ENCODE measurements at regions not wholly inside any gene's neighbourhood (a gene's known extent, or its start where the extent isn't known, plus 50 kb on each side); places are given as distances from the start of the nearest gene placed in this dataset.
"Not testable (repeated sequence)": the region's sequence is repeated elsewhere in the genome, so short reads cannot be mapped to it uniquely, and the experiment has no call there.

- H4K20me1 ChIP-seq (ENCODE audit: insufficient read depth); H3K4me1 ChIP-seq (ENCODE audit: control insufficient read depth in 1 of 2, insufficient read depth in 2 of 2, low read depth in 1 of 2, low read length in 1 of 2); CTCF ChIA-PET; H3K9me2 ChIP-seq; H3K9me3 ChIP-seq; H3K27me3 ChIP-seq (ENCODE audit: insufficient read depth); H3K4me2 ChIP-seq; H3K79me2 ChIP-seq (ENCODE audit: insufficient read depth); H3K27ac ChIP-seq (ENCODE audit: low read depth in 2 of 2, low read length in 1 of 2); H3K36me3 ChIP-seq (replicated peaks in 1 of 2; ENCODE audit: control insufficient read depth in 1 of 2, insufficient read depth in 2 of 2, low read length in 1 of 2); DNase-seq; H3F3A ChIP-seq (replicated peaks; ENCODE audit: insufficient read depth); POLR2A ChIA-PET; H3K9ac ChIP-seq; H2AFZ ChIP-seq (ENCODE audit: low read depth); H3K4me3 ChIP-seq (ENCODE audit: low read depth in 2 of 2, low read length in 1 of 2): not testable (repeated sequence)
- WGBS (ENCODE audit: low lambda C conversion rate), result 0% methylated on average over 2 of the region's 3 CpGs
Measured at GRCh38 chr11:39620309-39620708, 1839.1 kb downstream of the LRRC4C start.

- POLR2A ChIA-PET, result no interaction called here
- Histone ChIP-seq H3K9me3 (no peaks in the 10 kb centered on the region), H3K4me2 (no peak overlapping the region), H3F3A (replicated peaks; ENCODE audit: insufficient read depth) (no peaks in the 10 kb centered on the region), H3K9ac (no peak overlapping the region), H2AFZ (ENCODE audit: low read depth) (no peak overlapping the region), H4K20me1 (ENCODE audit: insufficient read depth) (no peaks in the 10 kb centered on the region), H3K79me2 (ENCODE audit: insufficient read depth) (no peaks in the 10 kb centered on the region), H3K9me2 (no peaks in the 10 kb centered on the region), H3K36me3 (replicated peaks in 1 of 2; ENCODE audit: control insufficient read depth in 1 of 2, insufficient read depth in 2 of 2, low read length in 1 of 2) (no peaks in the 10 kb centered on the region), H3K27ac (ENCODE audit: low read depth in 2 of 2, low read length in 1 of 2) (no peak overlapping the region), H3K4me1 (ENCODE audit: control insufficient read depth in 1 of 2, insufficient read depth in 2 of 2, low read depth in 1 of 2, low read length in 1 of 2) (no peaks in the 10 kb centered on the region; a peak in 1 of 4 replicates), H3K4me3 (ENCODE audit: low read depth in 2 of 2, low read length in 1 of 2) (no peak overlapping the region), H3K27me3 (ENCODE audit: insufficient read depth) (no peaks in the 10 kb centered on the region)
- CTCF ChIA-PET, result no interaction called here
- DNase-seq, result no peak
- 2% methylated on average over 2 of the region's 2 CpGs for WGBS (ENCODE audit: low lambda C conversion rate)
- TF ChIP-seq, protein P1, sequence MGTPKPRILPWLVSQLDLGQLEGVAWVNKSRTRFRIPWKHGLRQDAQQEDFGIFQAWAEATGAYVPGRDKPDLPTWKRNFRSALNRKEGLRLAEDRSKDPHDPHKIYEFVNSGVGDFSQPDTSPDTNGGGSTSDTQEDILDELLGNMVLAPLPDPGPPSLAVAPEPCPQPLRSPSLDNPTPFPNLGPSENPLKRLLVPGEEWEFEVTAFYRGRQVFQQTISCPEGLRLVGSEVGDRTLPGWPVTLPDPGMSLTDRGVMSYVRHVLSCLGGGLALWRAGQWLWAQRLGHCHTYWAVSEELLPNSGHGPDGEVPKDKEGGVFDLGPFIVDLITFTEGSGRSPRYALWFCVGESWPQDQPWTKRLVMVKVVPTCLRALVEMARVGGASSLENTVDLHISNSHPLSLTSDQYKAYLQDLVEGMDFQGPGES (IDR thresholded peaks at IDR 0.05; ENCODE audit: low read depth, low read length), result no peak
- TF ChIP-seq FOSL2 (IDR thresholded peaks at IDR 0.05; ENCODE audit: borderline replicate concordance, low read depth) (no peak), TEAD4 (IDR thresholded peaks at IDR 0.05; ENCODE audit: borderline replicate concordance, insufficient read depth) (no peak)
Measured at GRCh38 chr11:39617971-39618370, 1841.5 kb downstream of the LRRC4C start.

DNA sequence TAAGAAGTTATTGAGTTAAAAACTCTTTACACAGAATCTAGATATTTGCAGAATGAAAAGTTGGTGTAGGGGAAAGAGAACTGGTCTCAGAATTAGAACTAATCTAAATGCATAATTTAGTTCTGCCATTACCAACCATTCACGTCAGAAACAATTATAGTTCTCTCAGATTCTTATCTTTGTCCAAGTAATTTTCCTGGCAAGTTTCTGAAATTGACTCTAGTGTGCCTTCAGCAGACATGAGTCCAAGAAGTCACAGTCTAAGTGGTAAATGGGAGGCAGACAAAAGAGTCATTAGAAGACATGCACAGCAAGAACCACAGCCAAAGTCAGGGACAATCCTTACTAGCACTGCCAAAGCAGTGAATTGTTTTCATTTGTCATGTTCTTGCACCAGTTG lies 1870.1 kb downstream of the LRRC4C start:
- H3K9me3 ChIP-seq, result peaks cover 3% of the 10 kb centered on the region; the same call in 1 of the 2 replicates
- no peaks in the 10 kb centered on the region; a peak in 1 of 4 replicates for H3K4me1 ChIP-seq (ENCODE audit: control insufficient read depth in 1 of 2, insufficient read depth in 2 of 2, low read depth in 1 of 2, low read length in 1 of 2)
- no peaks in the 10 kb centered on the region for H3K36me3 ChIP-seq (replicated peaks in 1 of 2; ENCODE audit: control insufficient read depth in 1 of 2, insufficient read depth in 2 of 2, low read length in 1 of 2)
- no peaks in the 10 kb centered on the region for H4K20me1 ChIP-seq (ENCODE audit: insufficient read depth)
- CTCF ChIA-PET, result no interaction called here
- H3F3A ChIP-seq (replicated peaks; ENCODE audit: insufficient read depth), result no peaks in the 10 kb centered on the region
- H2AFZ ChIP-seq (ENCODE audit: low read depth), result no peak overlapping the region
- DNase-seq, result no peak
- no peak overlapping the region for H3K27ac ChIP-seq (ENCODE audit: low read depth in 2 of 2, low read length in 1 of 2)
- WGBS (ENCODE audit: low lambda C conversion rate), result 3% methylated on average over 1 of the region's 1 CpG
- no peaks in the 10 kb centered on the region for H3K9me2 ChIP-seq
- H3K27me3 ChIP-seq (ENCODE audit: insufficient read depth), result no peaks in the 10 kb centered on the region
- H3K4me2 ChIP-seq, result no peak overlapping the region
- POLR2A ChIA-PET, result no interaction called here
- H3K9ac ChIP-seq, result no peak overlapping the region
- no peak overlapping the region for H3K4me3 ChIP-seq (ENCODE audit: low read depth in 2 of 2, low read length in 1 of 2)
- H3K79me2 ChIP-seq (ENCODE audit: insufficient read depth), result no peaks in the 10 kb centered on the region
- TF ChIP-seq RXRA (IDR thresholded peaks at IDR 0.05; ENCODE audit: borderline replicate concordance, low read depth), result no peak
- no peak for TF ChIP-seq EZH2phosphoT487 (IDR thresholded peaks at IDR 0.05; ENCODE audit: borderline replicate concordance, low read depth)
- TF ChIP-seq MEF2A (IDR thresholded peaks at IDR 0.05; ENCODE audit: borderline replicate concordance, low read depth), result no peak
- TF ChIP-seq YY1 (IDR thresholded peaks at IDR 0.05; ENCODE audit: low read depth), result no peak
- no peak for TF ChIP-seq FOXJ3 (CRISPR knock-in tag; IDR thresholded peaks at IDR 0.05)
- no peak for TF ChIP-seq USF1 (IDR thresholded peaks at IDR 0.05; ENCODE audit: borderline replicate concordance, low read depth)
- TF ChIP-seq ELF1 (IDR thresholded peaks at IDR 0.05), result no peak
- no peak for TF ChIP-seq POLR2AphosphoS5 (IDR thresholded peaks at IDR 0.05; ENCODE audit: low read depth, low read length)
- no peak for TF ChIP-seq SIN3A (IDR thresholded peaks at IDR 0.05; ENCODE audit: borderline replicate concordance, low read depth, low read length)
- TF ChIP-seq ZBTB33 (IDR thresholded peaks at IDR 0.05; ENCODE audit: borderline replicate concordance, low read depth), result no peak
- no peak for TF ChIP-seq NFIC (IDR thresholded peaks at IDR 0.05; ENCODE audit: borderline replicate concordance)
- TF ChIP-seq JUND (IDR thresholded peaks at IDR 0.05), result no peak
- no peak for TF ChIP-seq EP300 (IDR thresholded peaks at IDR 0.05; ENCODE audit: borderline replicate concordance in 1 of 2, low read depth in 1 of 2, low read length in 1 of 2)
- TF ChIP-seq FOXM1 (IDR thresholded peaks at IDR 0.05; ENCODE audit: low read depth), result no peak
- TF ChIP-seq PBX3 (IDR thresholded peaks at IDR 0.05), result no peak
- no peak for TF ChIP-seq GABPA (IDR thresholded peaks at IDR 0.05; ENCODE audit: low read depth)
- no peak for TF ChIP-seq GATA2 (CRISPR knock-in tag; IDR thresholded peaks at IDR 0.05)

All from SK-N-SH (cell line).